ENCODE measurements at regions not wholly inside any gene's neighbourhood (a gene's known extent, or its start where the extent isn't known, plus 50 kb on each side); places are given as distances from the start of the nearest gene placed in this dataset.
"Not testable (repeated sequence)": the region's sequence is repeated elsewhere in the genome, so short reads cannot be mapped to it uniquely, and the experiment has no call there.

- H3K4me3 ChIP-seq (ENCODE audit: low read depth in 1 of 5, low read length in 5 of 5), result no peak overlapping the region
- no peaks in the 10 kb centered on the region for H3K36me3 ChIP-seq (ENCODE audit: control insufficient read depth in 5 of 5, insufficient read depth in 5 of 5, low read length in 5 of 5)
- H3K27ac ChIP-seq (ENCODE audit: low read depth, low read length), result no peak overlapping the region
- no peaks in the 10 kb centered on the region for H3K27me3 ChIP-seq (ENCODE audit: control insufficient read depth in 5 of 5, insufficient read depth in 4 of 5, low read length in 5 of 5)
- H3K9me3 ChIP-seq (ENCODE audit: control insufficient read depth in 5 of 5, low read length in 5 of 5), result no peaks in the 10 kb centered on the region
- H3K9ac ChIP-seq (ENCODE audit: low read length in 5 of 5), result no peak overlapping the region
- no peaks in the 10 kb centered on the region for H3K4me1 ChIP-seq (ENCODE audit: control insufficient read depth in 5 of 5, insufficient read depth in 5 of 5, low read length in 5 of 5)
These were observed 1430.1 kb upstream of the SEL1L start for GRCh38 chr14:82963756-82964155.

GRCh38 chr14:82987502-82988124 is 1454.0 kb upstream of the SEL1L start:
- no peak overlapping the region for H3K27ac ChIP-seq (ENCODE audit: low read depth, low read length)
- no peaks in the 10 kb centered on the region for H3K27me3 ChIP-seq (ENCODE audit: control insufficient read depth in 5 of 5, insufficient read depth in 4 of 5, low read length in 5 of 5)
- H3K9me3 ChIP-seq (ENCODE audit: control insufficient read depth in 5 of 5, low read length in 5 of 5), result no peaks in the 10 kb centered on the region
- no peak overlapping the region for H3K9ac ChIP-seq (ENCODE audit: low read length in 5 of 5)
- H3K4me1 ChIP-seq (ENCODE audit: control insufficient read depth in 5 of 5, insufficient read depth in 5 of 5, low read length in 5 of 5), result no peaks in the 10 kb centered on the region
- no peaks in the 10 kb centered on the region for H3K36me3 ChIP-seq (ENCODE audit: control insufficient read depth in 5 of 5, insufficient read depth in 5 of 5, low read length in 5 of 5)
- H3K4me3 ChIP-seq (ENCODE audit: low read depth in 1 of 5, low read length in 5 of 5), result no peak overlapping the region

- not testable (repeated sequence) for H3K4me1 ChIP-seq (ENCODE audit: control insufficient read depth in 5 of 5, insufficient read depth in 5 of 5, low read length in 5 of 5); H3K9ac ChIP-seq (ENCODE audit: low read length in 5 of 5); H3K4me3 ChIP-seq (ENCODE audit: low read depth in 1 of 5, low read length in 5 of 5); H3K27ac ChIP-seq (ENCODE audit: low read depth, low read length); H3K27me3 ChIP-seq (ENCODE audit: control insufficient read depth in 5 of 5, insufficient read depth in 4 of 5, low read length in 5 of 5); H3K9me3 ChIP-seq (ENCODE audit: control insufficient read depth in 5 of 5, low read length in 5 of 5); H3K36me3 ChIP-seq (ENCODE audit: control insufficient read depth in 5 of 5, insufficient read depth in 5 of 5, low read length in 5 of 5)
These were observed 1460.9 kb upstream of the SEL1L start for GRCh38 chr14:82994547-82994946.

GRCh38 chr14:82999802-83000201 is 1466.1 kb upstream of the SEL1L start:
- Histone ChIP-seq H3K4me3 (ENCODE audit: low read depth in 1 of 5, low read length in 5 of 5) (no peak overlapping the region), H3K9ac (ENCODE audit: low read length in 5 of 5) (no peak overlapping the region), H3K36me3 (ENCODE audit: control insufficient read depth in 5 of 5, insufficient read depth in 5 of 5, low read length in 5 of 5) (no peaks in the 10 kb centered on the region), H3K4me1 (ENCODE audit: control insufficient read depth in 5 of 5, insufficient read depth in 5 of 5, low read length in 5 of 5) (no peaks in the 10 kb centered on the region), H3K27ac (ENCODE audit: low read depth, low read length) (no peak overlapping the region), H3K27me3 (ENCODE audit: control insufficient read depth in 5 of 5, insufficient read depth in 4 of 5, low read length in 5 of 5) (no peaks in the 10 kb centered on the region), H3K9me3 (ENCODE audit: control insufficient read depth in 5 of 5, low read length in 5 of 5) (no peaks in the 10 kb centered on the region)

GRCh38 chr14:83004456-83005006 is 1470.9 kb upstream of the SEL1L start:
- no peak overlapping the region for H3K9ac ChIP-seq (ENCODE audit: low read length in 5 of 5)
- no peaks in the 10 kb centered on the region for H3K4me1 ChIP-seq (ENCODE audit: control insufficient read depth in 5 of 5, insufficient read depth in 5 of 5, low read length in 5 of 5)
- no peaks in the 10 kb centered on the region for H3K36me3 ChIP-seq (ENCODE audit: control insufficient read depth in 5 of 5, insufficient read depth in 5 of 5, low read length in 5 of 5)

GRCh38 chr14:83006121-83006670 is 1472.5 kb upstream of the SEL1L start:
- no peak overlapping the region for H3K9ac ChIP-seq (ENCODE audit: low read length in 5 of 5)
- no peak overlapping the region for H3K4me3 ChIP-seq (ENCODE audit: low read depth in 1 of 5, low read length in 5 of 5)
- H3K27me3 ChIP-seq (ENCODE audit: control insufficient read depth in 5 of 5, insufficient read depth in 4 of 5, low read length in 5 of 5), result no peaks in the 10 kb centered on the region
- no peak overlapping the region for H3K27ac ChIP-seq (ENCODE audit: low read depth, low read length)
- H3K4me1 ChIP-seq (ENCODE audit: control insufficient read depth in 5 of 5, insufficient read depth in 5 of 5, low read length in 5 of 5), result no peaks in the 10 kb centered on the region
- H3K9me3 ChIP-seq (ENCODE audit: control insufficient read depth in 5 of 5, low read length in 5 of 5), result no peaks in the 10 kb centered on the region
- H3K36me3 ChIP-seq (ENCODE audit: control insufficient read depth in 5 of 5, insufficient read depth in 5 of 5, low read length in 5 of 5), result no peaks in the 10 kb centered on the region

More at GRCh38 chr14:83004456-83005006, 1470.9 kb upstream of the SEL1L start:
- no peak overlapping the region for H3K27ac ChIP-seq (ENCODE audit: low read depth, low read length)
- H3K4me3 ChIP-seq (ENCODE audit: low read depth in 1 of 5, low read length in 5 of 5), result no peak overlapping the region
- H3K9me3 ChIP-seq (ENCODE audit: control insufficient read depth in 5 of 5, low read length in 5 of 5), result no peaks in the 10 kb centered on the region
- no peaks in the 10 kb centered on the region for H3K27me3 ChIP-seq (ENCODE audit: control insufficient read depth in 5 of 5, insufficient read depth in 4 of 5, low read length in 5 of 5)

GRCh38 chr14:83007052-83007451 is 1473.4 kb upstream of the SEL1L start:
- H3K4me1 ChIP-seq (ENCODE audit: control insufficient read depth in 5 of 5, insufficient read depth in 5 of 5, low read length in 5 of 5); H3K4me3 ChIP-seq (ENCODE audit: low read depth in 1 of 5, low read length in 5 of 5); H3K9me3 ChIP-seq (ENCODE audit: control insufficient read depth in 5 of 5, low read length in 5 of 5); H3K27me3 ChIP-seq (ENCODE audit: control insufficient read depth in 5 of 5, insufficient read depth in 4 of 5, low read length in 5 of 5); H3K27ac ChIP-seq (ENCODE audit: low read depth, low read length); H3K9ac ChIP-seq (ENCODE audit: low read length in 5 of 5); H3K36me3 ChIP-seq (ENCODE audit: control insufficient read depth in 5 of 5, insufficient read depth in 5 of 5, low read length in 5 of 5): not testable (repeated sequence)

- Histone ChIP-seq H3K4me1 (ENCODE audit: control insufficient read depth in 5 of 5, insufficient read depth in 5 of 5, low read length in 5 of 5) (no peaks in the 10 kb centered on the region), H3K4me3 (ENCODE audit: low read depth in 1 of 5, low read length in 5 of 5) (no peak overlapping the region), H3K9me3 (ENCODE audit: control insufficient read depth in 5 of 5, low read length in 5 of 5) (no peaks in the 10 kb centered on the region), H3K36me3 (ENCODE audit: control insufficient read depth in 5 of 5, insufficient read depth in 5 of 5, low read length in 5 of 5) (no peaks in the 10 kb centered on the region), H3K9ac (ENCODE audit: low read length in 5 of 5) (no peak overlapping the region), H3K27me3 (ENCODE audit: control insufficient read depth in 5 of 5, insufficient read depth in 4 of 5, low read length in 5 of 5) (no peaks in the 10 kb centered on the region), H3K27ac (ENCODE audit: low read depth, low read length) (no peak overlapping the region)
These were observed 1474.1 kb upstream of the SEL1L start for GRCh38 chr14:83007641-83008225.

- no peak overlapping the region for H3K27ac ChIP-seq (ENCODE audit: low read depth, low read length)
- H3K4me3 ChIP-seq (ENCODE audit: low read depth in 1 of 5, low read length in 5 of 5), result no peak overlapping the region
- H3K27me3 ChIP-seq (ENCODE audit: control insufficient read depth in 5 of 5, insufficient read depth in 4 of 5, low read length in 5 of 5), result no peaks in the 10 kb centered on the region
- H3K4me1 ChIP-seq (ENCODE audit: control insufficient read depth in 5 of 5, insufficient read depth in 5 of 5, low read length in 5 of 5), result no peaks in the 10 kb centered on the region
- no peaks in the 10 kb centered on the region for H3K36me3 ChIP-seq (ENCODE audit: control insufficient read depth in 5 of 5, insufficient read depth in 5 of 5, low read length in 5 of 5)
- H3K9me3 ChIP-seq (ENCODE audit: control insufficient read depth in 5 of 5, low read length in 5 of 5), result no peaks in the 10 kb centered on the region
- no peak overlapping the region for H3K9ac ChIP-seq (ENCODE audit: low read length in 5 of 5)
These were observed 1483.6 kb upstream of the SEL1L start for GRCh38 chr14:83017296-83017695.

GRCh38 chr14:83019744-83020414 is 1486.2 kb upstream of the SEL1L start:
- Histone ChIP-seq H3K4me3 (ENCODE audit: low read depth in 1 of 5, low read length in 5 of 5) (no peak overlapping the region), H3K27me3 (ENCODE audit: control insufficient read depth in 5 of 5, insufficient read depth in 4 of 5, low read length in 5 of 5) (no peaks in the 10 kb centered on the region), H3K27ac (ENCODE audit: low read depth, low read length) (no peak overlapping the region), H3K9ac (ENCODE audit: low read length in 5 of 5) (no peak overlapping the region), H3K4me1 (ENCODE audit: control insufficient read depth in 5 of 5, insufficient read depth in 5 of 5, low read length in 5 of 5) (no peaks in the 10 kb centered on the region), H3K36me3 (ENCODE audit: control insufficient read depth in 5 of 5, insufficient read depth in 5 of 5, low read length in 5 of 5) (no peaks in the 10 kb centered on the region), H3K9me3 (ENCODE audit: control insufficient read depth in 5 of 5, low read length in 5 of 5) (no peaks in the 10 kb centered on the region)
